ENCODE measurements at regions not wholly inside any gene's neighbourhood (a gene's known extent, or its start where the extent isn't known, plus 50 kb on each side); places are given as distances from the start of the nearest gene placed in this dataset.

GRCh38 chr14:87626266-87626665 is 366.7 kb downstream of the GALC start:
- TF ChIP-seq EZH2 (IDR thresholded peaks at IDR 0.05; ENCODE audit: borderline replicate concordance, low read depth, low read length, severe bottlenecking) (no peak), CTCF (IDR thresholded peaks at IDR 0.05; ENCODE audit: borderline replicate concordance, extremely low read depth, low read length, poor library complexity, severe bottlenecking) (no peak)
